NOMO-1 treated with DMSO at 0.1 percent for 48 hours (cell line): ENCODE measurements at regions not wholly inside any gene's neighbourhood (a gene's known extent, or its start where the extent isn't known, plus 50 kb on each side); places are given as distances from the start of the nearest gene placed in this dataset.
"Not testable (repeated sequence)": the region's sequence is repeated elsewhere in the genome, so short reads cannot be mapped to it uniquely, and the experiment has no call there.

Experiments used
- DNase-seq: peaks from one replicate; lab custom pipeline; 2025; ENCODE audit not compliant: unreplicated experiment; lab: John Stamatoyannopoulos, UW

GRCh38 chr16:62392698-62393097 lies 356.5 kb upstream of the CDH8 start:
- DNase-seq = no peak

DNA sequence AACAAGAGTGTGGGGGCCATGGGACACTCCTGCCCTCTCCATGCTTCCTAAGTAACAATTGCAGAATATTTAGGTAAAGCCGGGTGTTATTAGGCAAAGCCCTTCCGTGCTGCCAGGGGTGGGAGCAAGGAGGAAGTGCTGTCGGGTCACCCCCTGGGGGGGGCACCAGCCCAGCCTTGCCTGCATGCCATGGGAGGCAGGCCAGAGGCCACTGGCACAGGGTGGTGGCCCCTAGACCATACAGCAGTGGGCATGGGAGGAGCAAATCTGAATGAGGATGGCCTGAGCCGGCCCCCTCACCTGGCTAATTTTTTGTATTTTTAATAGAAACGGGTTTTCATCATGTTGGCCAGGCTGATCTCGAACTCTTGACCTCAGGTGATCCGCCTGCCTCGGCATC lies 355.7 kb upstream of the CDH8 start:
- DNase-seq = no peak

DNA sequence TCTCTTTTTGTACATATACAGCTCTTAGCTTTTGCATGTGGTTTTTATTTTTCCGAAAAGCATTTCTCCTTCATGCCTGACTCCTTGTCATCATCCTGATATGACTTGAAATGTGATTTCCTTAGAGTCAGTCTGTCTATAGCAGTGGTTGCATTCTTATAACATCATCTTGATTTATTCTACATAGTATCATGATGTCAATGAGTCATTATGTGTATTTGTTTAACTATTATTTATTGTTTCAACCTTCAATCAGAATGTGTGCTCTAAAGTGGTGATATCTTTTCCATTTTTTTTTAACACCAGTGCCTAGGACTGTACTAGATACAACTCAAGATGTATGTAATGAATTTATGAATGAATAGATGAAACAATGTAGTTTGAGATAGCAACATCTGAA lies 354.9 kb upstream of the CDH8 start:
- DNase-seq = no peak

DNA sequence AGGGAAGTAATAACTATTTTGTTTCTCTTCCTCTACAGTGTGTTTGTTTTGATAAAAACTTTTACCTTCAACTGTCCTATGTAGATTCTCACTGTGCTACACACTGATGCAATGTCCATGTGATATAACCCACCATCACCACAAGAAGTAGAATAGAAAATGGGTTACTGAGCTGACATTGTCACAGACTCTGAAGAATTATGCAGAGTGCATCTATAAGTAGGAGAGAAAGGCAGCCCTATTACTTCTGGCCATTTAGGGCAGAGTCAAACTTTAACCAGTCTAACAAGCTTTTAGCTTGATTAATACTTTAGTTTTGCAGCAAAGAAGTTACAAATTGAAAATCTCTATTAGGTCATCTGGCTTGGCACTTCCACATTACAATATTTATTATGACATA lies 354.0 kb upstream of the CDH8 start:
- DNase-seq = no peak

- DNase-seq = no peak
Observed at GRCh38 chr16:62386411-62386810, 350.2 kb upstream of the CDH8 start.

GRCh38 chr16:62383941-62384340 lies 347.7 kb upstream of the CDH8 start:
- no peak for DNase-seq

DNA sequence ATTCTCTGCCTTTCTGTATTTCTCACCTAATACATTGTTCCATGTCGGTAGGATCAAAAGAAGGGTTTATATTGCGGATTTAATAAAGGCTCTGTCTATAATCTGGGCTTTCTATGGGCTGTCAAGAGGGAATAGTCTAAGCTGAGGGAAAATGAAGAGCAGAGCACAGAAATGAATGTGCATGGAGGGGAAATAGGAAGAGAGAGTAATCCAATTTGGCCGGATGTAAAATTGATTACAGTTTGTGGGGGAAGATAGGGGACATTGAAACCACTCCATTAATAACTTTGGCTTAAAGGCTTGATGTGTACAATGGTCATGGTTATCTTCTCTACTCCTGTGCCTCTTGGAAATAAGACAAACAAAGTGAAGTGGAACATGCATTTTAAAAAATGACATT lies 334.2 kb upstream of the CDH8 start:
- DNase-seq = no peak

- no peak for DNase-seq
Observed at GRCh38 chr16:62363501-62363900, 327.3 kb upstream of the CDH8 start.

DNA sequence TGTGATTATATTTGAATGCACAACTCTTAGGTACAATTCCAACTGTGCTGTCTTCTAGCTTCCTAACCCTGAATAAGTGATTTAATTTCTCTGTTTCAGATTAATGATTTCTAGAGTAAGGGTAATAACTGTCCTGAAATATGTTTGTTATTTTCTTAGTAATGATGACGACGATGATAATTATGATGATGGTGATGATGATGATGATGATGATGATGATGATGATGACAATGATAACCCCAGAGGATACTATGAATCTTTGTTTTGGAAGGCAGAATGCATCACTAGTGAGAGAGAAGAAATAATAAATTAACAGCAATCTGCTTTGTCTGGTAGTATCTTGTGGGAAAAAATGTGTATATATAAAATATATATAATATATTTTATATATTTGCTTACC lies 317.1 kb upstream of the CDH8 start:
- no peak for DNase-seq

GRCh38 chr16:62342216-62342615 lies 306.0 kb upstream of the CDH8 start:
- no peak for DNase-seq

- DNase-seq = no peak
Observed at GRCh38 chr16:62335356-62335755, 299.1 kb upstream of the CDH8 start.

GRCh38 chr16:62321606-62322005 lies 285.4 kb upstream of the CDH8 start:
- DNase-seq = no peak

DNA sequence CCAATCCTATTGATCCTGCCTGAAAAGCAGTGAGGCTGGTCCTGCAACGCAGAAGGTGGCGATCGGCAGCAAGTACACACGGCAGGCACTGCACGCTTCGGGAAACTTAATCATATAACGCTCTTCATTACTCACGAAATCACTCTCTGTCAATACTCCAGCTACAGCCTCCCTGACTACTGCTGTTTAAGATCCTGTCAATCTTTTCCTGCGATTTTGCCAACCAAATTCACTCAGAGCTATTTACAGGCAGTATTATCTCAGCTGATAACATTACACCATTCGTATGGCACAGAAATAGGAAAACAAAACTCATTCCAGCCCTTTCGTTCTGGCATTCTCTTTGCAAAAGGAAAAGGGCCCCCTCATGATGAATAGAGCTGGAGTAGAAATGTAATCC lies 262.4 kb upstream of the CDH8 start:
- no peak for DNase-seq

DNA sequence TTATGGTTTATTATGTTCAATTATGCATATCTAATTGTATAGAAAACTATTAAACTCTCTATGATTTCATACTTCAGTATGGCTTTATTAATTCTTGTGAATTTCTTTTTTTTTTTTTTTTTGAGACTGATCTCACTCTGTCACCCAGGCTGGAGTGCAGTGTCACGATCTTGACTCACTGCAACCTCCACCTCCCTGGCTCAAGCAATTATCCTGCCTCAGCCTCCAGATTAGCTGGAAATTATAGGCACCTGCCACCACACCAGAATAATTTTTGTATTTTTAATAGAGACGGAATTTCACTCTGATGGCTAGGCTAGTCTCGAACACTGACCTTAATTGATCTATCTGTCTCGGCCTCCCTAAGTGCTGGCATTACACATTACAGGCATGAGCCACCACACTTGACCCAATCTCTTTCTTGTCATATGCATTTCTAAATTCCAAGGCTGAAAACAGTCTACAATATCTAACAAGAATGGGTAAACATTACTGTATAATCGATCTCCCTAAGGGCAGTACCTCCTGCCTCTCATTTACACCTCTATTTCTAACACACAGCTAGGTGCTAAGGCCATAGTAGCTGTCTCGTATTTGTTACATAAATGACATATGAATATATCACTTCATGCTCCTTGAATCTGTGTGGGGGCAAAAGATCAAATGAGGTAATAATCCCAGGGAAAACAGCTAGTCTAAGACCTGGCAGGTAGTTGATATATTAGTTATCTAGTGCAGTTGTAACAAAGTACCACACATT lies 258.2 kb upstream of the CDH8 start:
- DNase-seq = no peak

GRCh38 chr16:62288990-62289629 lies 252.9 kb upstream of the CDH8 start:
- no peak for DNase-seq

- no peak for DNase-seq
Observed at GRCh38 chr16:62280506-62280905, 244.3 kb upstream of the CDH8 start.

- no peak for DNase-seq
Observed at GRCh38 chr16:62277942-62278341, 241.7 kb upstream of the CDH8 start.

DNA sequence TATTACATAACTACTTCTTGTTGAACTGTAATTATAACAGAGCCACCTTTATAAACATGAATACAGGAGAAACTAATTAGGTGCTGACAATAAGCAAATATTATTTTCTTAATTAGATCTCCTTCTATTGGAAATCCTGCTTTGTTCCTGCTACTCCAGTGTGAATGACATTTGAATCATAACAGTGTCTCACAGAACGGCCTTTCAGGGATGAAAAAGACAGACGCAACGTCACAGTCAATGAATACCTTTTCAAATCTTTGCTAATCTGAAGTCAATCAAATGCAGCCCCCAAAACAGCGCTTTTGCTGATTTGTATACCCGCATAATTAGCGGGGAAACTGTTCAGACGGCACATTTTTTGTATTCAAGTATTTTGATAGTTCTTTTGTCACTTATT lies 240.4 kb upstream of the CDH8 start:
- DNase-seq = no peak

DNA sequence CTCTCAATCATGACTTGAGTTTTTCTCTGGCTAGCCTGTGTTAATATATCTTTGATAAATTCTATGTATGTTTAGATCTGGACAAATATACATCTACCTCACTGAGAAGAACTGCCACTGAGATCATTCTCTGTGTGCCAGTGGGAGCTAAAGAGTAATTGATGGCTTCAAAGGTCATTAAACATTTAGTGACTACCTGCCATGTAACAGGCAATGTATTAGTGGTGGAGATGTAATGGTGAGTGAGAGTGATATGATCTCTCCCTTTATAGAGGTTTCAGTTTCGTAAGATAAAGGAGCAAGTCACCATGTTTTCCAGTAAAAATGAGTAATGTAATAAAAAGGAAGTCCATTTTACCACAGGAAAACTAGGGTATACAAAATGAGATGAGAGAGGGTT lies 235.8 kb upstream of the CDH8 start:
- no peak for DNase-seq

DNA sequence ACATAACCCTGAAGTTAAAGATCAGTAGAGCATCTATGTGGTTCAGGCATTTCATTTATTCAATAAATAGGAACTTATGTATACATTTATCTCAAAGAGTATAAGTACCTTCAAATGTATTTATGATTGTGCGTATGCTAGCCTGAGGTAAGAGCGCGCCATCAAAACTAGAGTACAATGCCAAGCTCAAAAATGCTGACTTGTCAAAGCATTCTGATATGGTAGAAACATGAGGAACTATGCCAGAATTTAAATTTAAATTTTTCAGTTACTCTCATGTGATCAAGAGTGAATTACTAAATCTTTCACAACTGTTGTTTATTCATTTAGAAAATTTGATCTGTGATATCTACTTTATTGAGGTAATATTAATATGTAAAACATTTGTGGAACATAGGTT lies 225.5 kb upstream of the CDH8 start:
- DNase-seq = no peak

DNA sequence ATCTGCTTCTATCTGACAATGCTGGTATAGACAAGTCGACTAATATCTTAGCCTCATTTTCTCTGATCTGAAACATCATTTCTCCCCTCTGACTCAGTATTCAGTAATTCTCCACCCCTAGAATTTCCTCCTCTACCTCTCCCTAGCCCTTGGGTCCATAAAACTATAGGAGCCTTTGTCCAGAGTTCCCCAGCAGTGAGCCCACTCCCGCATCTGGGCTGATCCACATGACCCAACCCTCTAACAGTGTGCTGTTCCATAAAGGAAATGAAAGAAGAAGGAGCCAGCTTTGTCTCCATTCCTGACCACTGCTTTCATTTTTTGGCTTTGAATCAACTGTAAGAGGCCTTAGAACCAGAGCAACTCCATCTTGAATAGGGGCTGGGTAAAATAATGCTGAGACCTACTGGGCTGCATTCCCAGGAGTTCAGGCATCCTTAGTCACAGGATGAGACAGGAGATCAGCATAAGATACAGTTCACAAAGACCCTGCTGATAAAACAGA lies 222.7 kb upstream of the CDH8 start:
- DNase-seq = not testable (repeated sequence)

DNA sequence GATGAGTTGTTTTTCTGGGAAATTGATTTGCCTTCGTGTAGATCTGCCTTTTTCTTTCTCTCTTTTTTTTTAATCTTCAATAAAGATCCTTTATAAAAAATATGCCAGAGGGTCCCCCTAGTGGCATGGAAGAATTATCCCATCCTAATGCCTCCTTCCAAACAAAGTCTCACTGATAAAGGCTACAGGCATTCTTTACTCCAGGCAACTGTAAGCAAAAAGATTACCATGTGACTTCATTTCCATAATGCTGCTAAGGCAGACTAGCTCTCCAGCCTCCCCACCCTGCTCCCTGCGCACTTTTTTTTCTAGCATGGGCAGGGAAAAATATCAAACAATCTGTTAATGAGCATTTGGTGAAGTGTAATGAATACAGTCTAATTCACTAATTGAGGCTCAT lies 220.2 kb upstream of the CDH8 start:
- no peak for DNase-seq

DNA sequence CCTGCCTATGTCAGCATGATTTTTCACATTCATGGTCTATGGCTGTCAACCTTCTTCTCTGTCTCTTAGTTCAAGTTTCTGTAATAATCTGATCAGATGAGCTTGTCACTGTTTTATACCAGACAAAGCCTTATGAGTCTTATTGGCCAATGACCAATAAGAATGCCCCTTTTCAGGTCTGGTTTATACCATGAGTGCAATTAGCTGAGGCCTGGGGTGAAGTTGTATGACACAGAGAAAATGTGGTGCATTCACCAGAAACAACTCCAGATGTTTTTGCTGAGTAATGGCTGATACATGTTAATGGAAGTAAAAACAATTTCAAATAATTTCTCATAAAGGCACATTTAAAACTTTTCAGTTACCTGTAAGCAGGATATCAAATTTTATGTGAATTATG lies 218.6 kb upstream of the CDH8 start:
- no peak for DNase-seq
